Mesothelial cell of epicardium (in vitro differentiated cells): ENCODE measurements at regions not wholly inside any gene's neighbourhood (a gene's known extent, or its start where the extent isn't known, plus 50 kb on each side); places are given as distances from the start of the nearest gene placed in this dataset.
"Not testable (repeated sequence)": the region's sequence is repeated elsewhere in the genome, so short reads cannot be mapped to it uniquely, and the experiment has no call there.

ENCODE experiments used
- DNase-seq, 2 experiments: peaks; one replicate each; pipeline ENCODE4 v3.0.0; 2021; ENCODE audit warnings: low spot score in 2 of 2; ENCODE audit not compliant: unreplicated experiment in 2 of 2
- H3K27ac Mint-ChIP-seq: 2 replicates; pipeline ENCODE4 v1.8.0; 2021; ENCODE audit warnings: mixed read lengths
- H3K27me3 Mint-ChIP-seq: 2 replicates; pipeline ENCODE4 v1.8.0; 2021; ENCODE audit warnings: low read depth, mixed read lengths
- H3K36me3 Mint-ChIP-seq: 2 replicates; pipeline ENCODE4 v1.8.0; 2021; ENCODE audit warnings: mixed read lengths
- H3K4me1 Mint-ChIP-seq: 2 replicates; pipeline ENCODE4 v1.8.0; 2021; ENCODE audit warnings: mixed read lengths
- H3K4me3 Mint-ChIP-seq: 2 replicates; pipeline ENCODE4 v1.8.0; 2021; ENCODE audit warnings: mild to moderate bottlenecking, moderate library complexity, mixed read lengths
- H3K9me3 Mint-ChIP-seq: 2 replicates; pipeline ENCODE4 v1.8.0; 2021; ENCODE audit warnings: mixed read lengths
- TF ChIP-seq, protein P1 (sequence below): fragments of 200-600 bp; sonication (generic); IDR thresholded peaks from one replicate; pipeline ENCODE4 v1.5.0; 2021; ENCODE audit warnings: antibody characterized with exemption; ENCODE audit not compliant: unreplicated experiment

DNA sequence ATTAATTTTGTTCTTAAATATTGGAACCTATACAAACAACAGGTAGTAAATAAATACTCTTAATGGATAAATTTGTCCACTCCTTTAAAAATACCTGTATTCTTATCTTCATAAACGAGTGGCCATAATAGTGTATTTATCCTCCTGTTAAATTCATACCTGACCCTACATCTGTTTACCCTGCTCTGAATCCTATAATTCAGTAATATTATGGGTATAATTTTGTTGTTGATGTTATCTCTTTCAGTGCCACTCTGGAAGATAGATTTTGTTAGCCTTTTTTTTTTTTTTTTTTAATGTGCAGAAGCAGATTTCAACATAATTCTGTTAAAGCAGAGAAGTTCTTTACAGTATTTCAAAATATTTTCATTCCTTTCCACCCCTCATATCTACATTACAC is 1337.9 kb downstream of the PLA2G4A start:
- Mint-ChIP-seq H3K9me3 (no peaks in the 10 kb centered on the region), H3K27ac (no peak overlapping the region), H3K36me3 (no peaks in the 10 kb centered on the region), H3K27me3 (no peaks in the 10 kb centered on the region), H3K4me3 (no peak overlapping the region), H3K4me1 (peaks cover 10% of the 10 kb centered on the region)
- no peak for DNase-seq
- TF ChIP-seq, protein P1, sequence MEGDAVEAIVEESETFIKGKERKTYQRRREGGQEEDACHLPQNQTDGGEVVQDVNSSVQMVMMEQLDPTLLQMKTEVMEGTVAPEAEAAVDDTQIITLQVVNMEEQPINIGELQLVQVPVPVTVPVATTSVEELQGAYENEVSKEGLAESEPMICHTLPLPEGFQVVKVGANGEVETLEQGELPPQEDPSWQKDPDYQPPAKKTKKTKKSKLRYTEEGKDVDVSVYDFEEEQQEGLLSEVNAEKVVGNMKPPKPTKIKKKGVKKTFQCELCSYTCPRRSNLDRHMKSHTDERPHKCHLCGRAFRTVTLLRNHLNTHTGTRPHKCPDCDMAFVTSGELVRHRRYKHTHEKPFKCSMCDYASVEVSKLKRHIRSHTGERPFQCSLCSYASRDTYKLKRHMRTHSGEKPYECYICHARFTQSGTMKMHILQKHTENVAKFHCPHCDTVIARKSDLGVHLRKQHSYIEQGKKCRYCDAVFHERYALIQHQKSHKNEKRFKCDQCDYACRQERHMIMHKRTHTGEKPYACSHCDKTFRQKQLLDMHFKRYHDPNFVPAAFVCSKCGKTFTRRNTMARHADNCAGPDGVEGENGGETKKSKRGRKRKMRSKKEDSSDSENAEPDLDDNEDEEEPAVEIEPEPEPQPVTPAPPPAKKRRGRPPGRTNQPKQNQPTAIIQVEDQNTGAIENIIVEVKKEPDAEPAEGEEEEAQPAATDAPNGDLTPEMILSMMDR, result no peak

DNA sequence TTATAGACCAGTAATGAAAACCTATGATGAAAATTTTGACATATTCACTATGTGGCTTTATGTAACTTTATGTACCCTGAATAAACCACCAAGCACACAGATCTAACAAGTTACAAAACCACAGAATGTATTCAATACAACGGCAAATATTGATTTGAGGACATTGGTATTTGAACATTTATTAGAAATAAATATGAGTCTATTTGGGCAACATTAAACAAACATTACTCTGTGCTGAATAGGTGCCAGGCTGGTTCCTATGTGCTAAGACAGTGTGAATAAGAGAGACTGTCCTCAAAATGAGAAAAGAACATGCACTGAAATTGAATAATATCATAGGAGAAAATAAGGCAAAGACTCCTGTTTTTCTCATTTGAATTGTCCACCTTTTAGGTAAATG is 1341.2 kb downstream of the PLA2G4A start:
- no peak for DNase-seq
- no peaks in the 10 kb centered on the region for H3K9me3 Mint-ChIP-seq
- TF ChIP-seq, protein P1, result no peak
- no peaks in the 10 kb centered on the region for H3K27me3 Mint-ChIP-seq
- no peak overlapping the region for H3K4me3 Mint-ChIP-seq
- H3K36me3 Mint-ChIP-seq, result no peaks in the 10 kb centered on the region
- H3K4me1 Mint-ChIP-seq, result peaks cover 10% of the 10 kb centered on the region
- no peak overlapping the region for H3K27ac Mint-ChIP-seq

DNA sequence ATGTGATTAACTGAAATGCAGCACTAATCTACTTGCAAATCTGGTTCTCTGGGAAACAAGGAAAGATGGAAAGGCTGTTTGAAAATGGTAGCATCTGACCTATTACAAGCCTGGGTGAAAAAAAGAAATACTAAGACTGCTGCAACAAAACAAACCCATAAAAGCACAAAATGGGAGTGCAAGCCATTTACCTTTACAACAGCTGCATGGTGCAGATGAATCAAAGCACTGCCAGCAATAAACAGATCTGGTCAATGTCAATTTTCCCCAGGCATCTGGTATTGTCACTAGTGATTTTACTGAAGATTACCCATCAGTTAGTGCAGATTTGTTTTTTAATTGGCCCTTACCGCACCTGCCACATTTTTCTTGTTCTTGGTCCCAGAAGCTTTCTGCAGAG is 1341.7 kb downstream of the PLA2G4A start:
- no peaks in the 10 kb centered on the region for H3K27me3 Mint-ChIP-seq
- no peaks in the 10 kb centered on the region for H3K36me3 Mint-ChIP-seq
- H3K9me3 Mint-ChIP-seq, result no peaks in the 10 kb centered on the region
- H3K4me3 Mint-ChIP-seq, result no peak overlapping the region
- H3K27ac Mint-ChIP-seq, result no peak overlapping the region
- peaks cover 10% of the 10 kb centered on the region for H3K4me1 Mint-ChIP-seq
- no peak for DNase-seq
- TF ChIP-seq, protein P1, result no peak

DNA sequence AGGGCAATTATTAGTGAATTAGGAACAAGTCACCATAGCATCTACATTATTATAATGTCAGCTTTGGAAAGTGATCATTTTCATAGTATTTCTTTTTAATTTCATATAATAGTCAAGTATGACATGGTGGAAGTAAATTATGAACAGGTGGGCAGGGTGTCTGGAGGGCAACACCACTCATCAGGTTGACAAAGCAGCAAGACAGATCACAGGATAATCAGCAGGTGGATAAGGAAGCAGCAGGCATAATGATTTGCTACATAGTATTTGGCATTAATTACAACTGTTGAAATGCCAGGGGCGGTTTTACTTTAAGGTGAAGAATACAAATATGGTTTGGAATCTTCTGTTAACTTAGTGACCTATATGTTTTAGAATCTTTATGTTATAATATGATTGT is 1342.2 kb downstream of the PLA2G4A start:
- no peaks in the 10 kb centered on the region for H3K36me3 Mint-ChIP-seq
- DNase-seq, result no peak
- H3K27ac Mint-ChIP-seq, result no peak overlapping the region
- H3K4me3 Mint-ChIP-seq, result no peak overlapping the region
- H3K27me3 Mint-ChIP-seq, result no peaks in the 10 kb centered on the region
- H3K9me3 Mint-ChIP-seq, result no peaks in the 10 kb centered on the region
- H3K4me1 Mint-ChIP-seq, result peaks cover 10% of the 10 kb centered on the region
- TF ChIP-seq, protein P1, result no peak

DNA sequence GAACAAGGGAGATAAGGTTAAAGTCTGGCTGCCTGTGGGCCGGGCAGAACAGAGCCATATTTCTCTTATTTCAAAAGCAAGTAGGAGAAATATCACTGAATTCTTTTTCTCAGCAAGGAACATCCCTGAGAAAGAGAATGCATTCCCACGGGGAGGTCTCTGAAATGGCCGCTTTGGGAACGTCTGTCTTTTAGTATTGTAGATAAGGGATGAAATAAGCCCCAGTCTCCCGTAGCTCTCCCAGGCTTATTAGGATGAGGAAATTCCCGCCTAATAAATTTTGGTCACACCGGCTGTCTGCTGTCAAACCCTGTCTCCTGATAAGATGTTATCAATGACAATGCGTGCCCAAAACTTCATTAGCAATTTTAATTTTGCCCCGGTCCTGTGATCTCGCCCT is 1353.3 kb downstream of the PLA2G4A start:
- peaks cover 21% of the 10 kb centered on the region for H3K9me3 Mint-ChIP-seq
- not testable (repeated sequence) for H3K36me3 Mint-ChIP-seq, H3K27ac Mint-ChIP-seq, H3K4me1 Mint-ChIP-seq, H3K27me3 Mint-ChIP-seq, H3K4me3 Mint-ChIP-seq, DNase-seq

DNA sequence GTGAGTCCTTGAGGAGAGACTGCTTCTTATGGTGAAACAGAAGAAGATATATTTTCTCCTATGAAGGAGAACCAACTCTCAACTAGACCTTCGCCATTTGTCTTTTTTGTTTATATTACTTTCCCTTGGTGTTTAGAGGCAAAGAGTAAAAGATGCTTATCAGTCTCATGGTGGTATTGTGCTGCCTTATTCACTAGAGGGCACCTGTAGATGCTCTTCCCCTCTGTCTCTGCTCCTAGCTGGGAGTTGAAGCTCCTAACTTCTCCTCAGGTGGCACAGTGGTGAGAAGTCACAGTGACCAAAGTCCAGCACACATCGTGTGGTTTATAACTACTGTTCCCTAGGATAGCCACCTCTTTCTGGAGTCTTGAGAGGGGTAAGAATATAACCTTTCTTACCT is 1359.6 kb downstream of the PLA2G4A start:
- H3K27ac Mint-ChIP-seq, result no peak overlapping the region
- TF ChIP-seq, protein P1, result no peak
- no peaks in the 10 kb centered on the region for H3K27me3 Mint-ChIP-seq
- no peak overlapping the region for H3K4me3 Mint-ChIP-seq
- H3K9me3 Mint-ChIP-seq, result peaks cover 20% of the 10 kb centered on the region
- H3K4me1 Mint-ChIP-seq, result no peaks in the 10 kb centered on the region
- DNase-seq, result no peak
- H3K36me3 Mint-ChIP-seq, result no peaks in the 10 kb centered on the region
